GM19328 (cell line): ENCODE measurements at regions not wholly inside any gene's neighbourhood (a gene's known extent, or its start where the extent isn't known, plus 50 kb on each side); places are given as distances from the start of the nearest gene placed in this dataset.

ENCODE experiments used
- ATAC-seq: cut with Tn5 transposase; IDR thresholded peaks from one replicate; pipeline ENCODE4 v1.9.1; 2021; ENCODE audit warnings: mild to moderate bottlenecking, moderate library complexity; ENCODE audit not compliant: unreplicated experiment

GRCh38 chr17:55829995-55830612 is 79.3 kb downstream of the PCTP start:
- no peak for ATAC-seq

- no peak for ATAC-seq
Measured at GRCh38 chr17:55830699-55831471, 80.0 kb downstream of the PCTP start.

GRCh38 chr17:55833306-55833705 is 82.5 kb downstream of the PCTP start:
- ATAC-seq: no peak

- ATAC-seq: no peak
Measured at GRCh38 chr17:55842405-55843158, 91.7 kb downstream of the PCTP start.

GRCh38 chr17:55843785-55844184 is 92.9 kb downstream of the PCTP start:
- no peak for ATAC-seq

GRCh38 chr17:55845385-55845784 is 94.5 kb downstream of the PCTP start:
- no peak for ATAC-seq

GRCh38 chr17:55846745-55847144 is 95.9 kb downstream of the PCTP start:
- ATAC-seq: no peak

GRCh38 chr17:55852734-55853133 is 101.9 kb downstream of the PCTP start:
- ATAC-seq: no peak

GRCh38 chr17:55859301-55859795 is 108.5 kb downstream of the PCTP start:
- ATAC-seq: no peak

- ATAC-seq: no peak
Measured at GRCh38 chr17:55865072-55865762, 114.4 kb downstream of the PCTP start.

- ATAC-seq: no peak
Measured at GRCh38 chr17:55870044-55870443, 119.2 kb downstream of the PCTP start.

GRCh38 chr17:55872374-55872773 is 121.5 kb downstream of the PCTP start:
- peak; percentile 81 for ATAC-seq

GRCh38 chr17:55873017-55873758 is 122.3 kb downstream of the PCTP start:
- no peak for ATAC-seq

GRCh38 chr17:55883149-55883548 is 132.3 kb downstream of the PCTP start:
- no peak for ATAC-seq

- ATAC-seq: no peak
Measured at GRCh38 chr17:55887531-55887930, 136.7 kb downstream of the PCTP start.

GRCh38 chr17:55889271-55889670 is 138.4 kb downstream of the PCTP start:
- no peak for ATAC-seq

- no peak for ATAC-seq
Measured at GRCh38 chr17:55895112-55895759, 144.4 kb downstream of the PCTP start.

- no peak for ATAC-seq
Measured at GRCh38 chr17:55897301-55897700, 146.4 kb downstream of the PCTP start.

- no peak for ATAC-seq
Measured at GRCh38 chr17:55898195-55898594, 147.3 kb downstream of the PCTP start.

GRCh38 chr17:55900188-55900587 is 149.3 kb downstream of the PCTP start:
- no peak for ATAC-seq
